NT2/D1 (cell line): ENCODE measurements at regions not wholly inside any gene's neighbourhood (a gene's known extent, or its start where the extent isn't known, plus 50 kb on each side); places are given as distances from the start of the nearest gene placed in this dataset.
"Not testable (repeated sequence)": the region's sequence is repeated elsewhere in the genome, so short reads cannot be mapped to it uniquely, and the experiment has no call there.

Source experiments
- DNase-seq: peaks from one replicate; pipeline ENCODE4 v3.0.0-alpha.2; 2011; ENCODE audit warnings: low read depth, low spot score
- H3K27me3 ChIP-seq: 2 replicates; pipeline ENCODE4 v1.6.0; 2011; ENCODE audit warnings: mild to moderate bottlenecking; ENCODE audit not compliant: insufficient read length, insufficient read depth
- H3K36me3 ChIP-seq: 2 replicates; pipeline ENCODE4 v1.6.1; 2011; ENCODE audit warnings: mild to moderate bottlenecking, low read length, mixed read lengths; ENCODE audit not compliant: insufficient read depth, insufficient read length
- H3K4me1 ChIP-seq: 2 replicates; pipeline ENCODE4 v1.5.1; 2011; ENCODE audit not compliant: insufficient read depth, insufficient read length
- H3K4me3 ChIP-seq: 2 replicates; pipeline ENCODE4 v1.5.1; 2011; ENCODE audit warnings: low read depth; ENCODE audit not compliant: insufficient read length
- H3K9ac ChIP-seq: 2 replicates; pipeline ENCODE4 v1.6.0; 2011; ENCODE audit warnings: low read depth; ENCODE audit not compliant: insufficient read length
- H3K9me3 ChIP-seq: 2 replicates; pipeline ENCODE4 v1.5.1; 2011; ENCODE audit warnings: mild to moderate bottlenecking, low read length; ENCODE audit not compliant: insufficient read depth
- SUZ12 ChIP-seq: IDR thresholded peaks from 2 replicates; pipeline ENCODE4 v1.6.1; 2011; ENCODE audit not compliant: insufficient read length, insufficient read depth; ENCODE audit errors: extremely low read depth
- YY1 ChIP-seq: IDR thresholded peaks from 2 replicates; pipeline ENCODE4 v1.6.1; 2011; ENCODE audit not compliant: insufficient read length, insufficient read depth
- ZNF274 ChIP-seq: IDR thresholded peaks from 2 replicates; pipeline ENCODE4 v1.6.1; 2011; ENCODE audit warnings: mild to moderate bottlenecking, low read depth, low read length

GRCh38 chr3:88283242-88283592 is 133.5 kb downstream of the C3orf38 start:
- Histone ChIP-seq H3K36me3 (no peaks in the 10 kb centered on the region), H3K4me1 (no peaks in the 10 kb centered on the region), H3K9ac (no peak overlapping the region), H3K27me3 (no peaks in the 10 kb centered on the region), H3K9me3 (no peaks in the 10 kb centered on the region), H3K4me3 (no peak overlapping the region)
- DNase-seq = no peak
- TF ChIP-seq SUZ12 = no peak

DNA sequence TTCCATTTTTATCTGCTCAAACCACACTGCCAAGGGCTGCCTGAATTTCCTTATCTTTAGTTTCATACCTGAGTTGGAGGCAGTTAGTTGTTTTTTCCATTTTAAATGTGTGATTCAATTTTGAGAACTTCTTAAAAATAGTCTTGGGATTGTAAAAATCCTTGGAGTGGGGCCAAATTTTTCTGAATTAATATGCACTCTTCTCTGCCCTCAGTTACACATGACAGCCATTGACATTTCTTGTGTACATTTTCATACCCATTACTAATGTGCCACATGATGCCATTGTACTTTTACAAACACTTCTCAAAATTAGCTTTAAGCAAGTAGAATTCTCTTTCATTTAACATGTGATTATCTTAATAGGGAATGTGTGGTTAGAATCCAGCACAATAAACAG is 141.7 kb downstream of the C3orf38 start:
- DNase-seq = no peak
- no peak overlapping the region for H3K4me3 ChIP-seq
- H3K36me3 ChIP-seq = no peaks in the 10 kb centered on the region
- no peaks in the 10 kb centered on the region for H3K9me3 ChIP-seq
- no peak for TF ChIP-seq SUZ12
- no peak for TF ChIP-seq YY1
- TF ChIP-seq ZNF274 = no peak
- H3K4me1 ChIP-seq = no peaks in the 10 kb centered on the region
- no peaks in the 10 kb centered on the region for H3K27me3 ChIP-seq
- no peak overlapping the region for H3K9ac ChIP-seq

- H3K9ac ChIP-seq = no peak overlapping the region
- TF ChIP-seq SUZ12 = no peak
- no peaks in the 10 kb centered on the region for H3K27me3 ChIP-seq
- H3K9me3 ChIP-seq = peaks cover 3% of the 10 kb centered on the region; the same call in 1 of the 2 replicates
- no peak for DNase-seq
- no peak overlapping the region for H3K4me3 ChIP-seq
- H3K36me3 ChIP-seq = no peaks in the 10 kb centered on the region
- H3K4me1 ChIP-seq = no peaks in the 10 kb centered on the region
Measured at GRCh38 chr3:88298189-88298588, 148.4 kb downstream of the C3orf38 start.

DNA sequence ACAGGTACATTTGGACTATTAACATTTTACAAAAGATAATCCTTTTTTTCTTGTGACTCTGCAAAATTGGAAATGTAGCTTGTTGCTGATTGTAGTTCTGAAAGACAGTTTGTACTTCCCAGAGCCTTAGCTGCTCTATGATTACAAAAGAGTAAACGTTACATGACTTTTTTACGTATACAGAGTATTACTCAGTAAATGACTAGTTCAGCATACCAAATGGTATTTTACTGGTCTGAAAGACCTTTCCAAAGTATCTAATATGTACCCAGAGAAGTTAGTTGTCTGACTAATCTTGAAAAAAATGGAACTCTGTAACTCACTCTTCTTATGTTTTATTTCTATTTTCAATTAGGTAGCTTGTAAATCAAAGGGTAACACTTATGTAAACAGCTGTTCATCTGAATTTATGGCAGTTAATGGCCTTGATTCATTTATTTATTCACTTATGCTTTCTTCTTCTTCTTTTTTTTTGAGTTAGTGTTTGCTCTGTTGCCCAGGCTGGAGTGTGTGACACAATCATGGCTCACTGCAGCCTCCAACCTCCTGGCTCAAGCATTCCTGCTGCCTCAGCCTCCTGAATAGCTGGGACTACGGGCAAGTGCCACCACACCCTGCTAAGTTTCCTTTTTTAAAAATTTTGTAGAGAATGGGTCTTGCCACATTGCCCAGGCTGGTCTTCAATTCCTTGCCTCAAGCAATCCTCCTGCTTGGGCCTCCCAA is 151.7 kb downstream of the C3orf38 start:
- DNase-seq = no peak
- H3K36me3 ChIP-seq = no peaks in the 10 kb centered on the region
- TF ChIP-seq ZNF274 (no peak), YY1 (no peak), SUZ12 (no peak)
- no peak overlapping the region for H3K9ac ChIP-seq
- H3K4me3 ChIP-seq = no peak overlapping the region
- H3K4me1 ChIP-seq = no peaks in the 10 kb centered on the region
- no peaks in the 10 kb centered on the region for H3K27me3 ChIP-seq
- peaks cover 14% of the 10 kb centered on the region; the same call in 1 of the 2 replicates for H3K9me3 ChIP-seq

GRCh38 chr3:88301996-88302393 is 152.2 kb downstream of the C3orf38 start:
- no peak for DNase-seq
- H3K9me3 ChIP-seq = peaks cover 14% of the 10 kb centered on the region; the same call in 1 of the 2 replicates
- no peak for TF ChIP-seq SUZ12
- no peak for TF ChIP-seq YY1
- TF ChIP-seq ZNF274 = no peak
- H3K27me3 ChIP-seq = no peaks in the 10 kb centered on the region
- no peaks in the 10 kb centered on the region for H3K36me3 ChIP-seq
- no peaks in the 10 kb centered on the region for H3K4me1 ChIP-seq
- no peak overlapping the region for H3K9ac ChIP-seq
- H3K4me3 ChIP-seq = no peak overlapping the region

DNA sequence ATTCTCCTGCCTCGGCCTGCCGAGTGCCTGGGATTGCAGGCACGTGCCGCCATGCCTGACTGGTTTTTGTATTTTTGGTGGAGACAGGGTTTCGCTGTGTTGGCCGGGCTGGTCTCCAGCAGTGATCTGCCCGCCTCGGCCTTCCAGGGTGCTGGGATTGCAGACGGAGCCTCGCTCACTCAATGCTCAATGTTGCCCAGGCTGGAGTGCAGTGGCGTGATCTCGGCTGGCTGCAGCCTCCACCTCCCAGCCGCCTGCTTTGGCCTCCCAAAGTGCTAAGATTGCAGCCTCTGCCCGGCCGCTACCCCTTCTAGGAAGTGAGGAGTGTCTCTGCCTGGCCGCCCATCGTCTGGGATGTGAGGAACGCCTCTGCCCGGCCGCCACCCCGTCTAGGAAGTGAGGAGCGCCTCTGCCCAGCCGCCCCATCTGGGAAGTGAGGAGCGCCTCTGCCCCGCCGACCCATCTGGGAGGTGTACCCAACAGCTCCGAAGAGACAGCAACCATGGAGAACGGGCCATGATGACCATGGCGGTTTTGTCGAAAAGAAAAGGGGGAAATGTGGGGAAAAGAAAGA is 153.7 kb downstream of the C3orf38 start:
- not testable (repeated sequence) for DNase-seq, H3K4me3 ChIP-seq, H3K36me3 ChIP-seq, H3K27me3 ChIP-seq, H3K4me1 ChIP-seq, H3K9ac ChIP-seq
- H3K9me3 ChIP-seq = peaks cover 14% of the 10 kb centered on the region; the same call in 1 of the 2 replicates

DNA sequence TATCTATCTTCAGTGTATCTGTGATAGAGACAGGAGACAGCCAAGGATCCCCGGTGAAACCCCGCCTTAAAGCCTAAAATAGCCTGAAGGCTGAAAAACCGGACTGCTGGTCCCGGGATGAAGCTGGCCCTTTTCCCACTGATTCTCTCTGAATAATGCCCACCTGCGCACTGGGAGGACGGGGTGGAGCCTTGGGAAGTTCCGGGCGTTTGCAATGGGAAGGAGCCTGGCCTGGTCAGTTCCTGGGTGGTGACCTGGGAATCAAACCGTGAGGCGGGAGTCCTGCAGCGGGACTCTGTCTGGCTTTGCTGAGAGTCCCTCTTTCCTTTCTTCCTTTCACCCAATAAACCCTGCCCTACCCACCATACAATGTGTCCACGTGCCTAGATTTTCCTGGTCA is 157.9 kb downstream of the C3orf38 start:
- TF ChIP-seq ZNF274 (no peak), SUZ12 (no peak), YY1 (no peak)
- no peaks in the 10 kb centered on the region for H3K4me1 ChIP-seq
- no peaks in the 10 kb centered on the region for H3K27me3 ChIP-seq
- H3K9me3 ChIP-seq = peaks cover 14% of the 10 kb centered on the region; the same call in 1 of the 2 replicates
- no peak overlapping the region for H3K9ac ChIP-seq
- H3K36me3 ChIP-seq = no peaks in the 10 kb centered on the region
- no peak overlapping the region for H3K4me3 ChIP-seq
- DNase-seq = no peak
